ENCODE measurements at regions not wholly inside any gene's neighbourhood (a gene's known extent, or its start where the extent isn't known, plus 50 kb on each side); places are given as distances from the start of the nearest gene placed in this dataset.
A peak's percentile ranks its signal among the peaks of the same experiment; 100 is the strongest.
"Not testable (repeated sequence)": the region's sequence is repeated elsewhere in the genome, so short reads cannot be mapped to it uniquely, and the experiment has no call there.

DNA sequence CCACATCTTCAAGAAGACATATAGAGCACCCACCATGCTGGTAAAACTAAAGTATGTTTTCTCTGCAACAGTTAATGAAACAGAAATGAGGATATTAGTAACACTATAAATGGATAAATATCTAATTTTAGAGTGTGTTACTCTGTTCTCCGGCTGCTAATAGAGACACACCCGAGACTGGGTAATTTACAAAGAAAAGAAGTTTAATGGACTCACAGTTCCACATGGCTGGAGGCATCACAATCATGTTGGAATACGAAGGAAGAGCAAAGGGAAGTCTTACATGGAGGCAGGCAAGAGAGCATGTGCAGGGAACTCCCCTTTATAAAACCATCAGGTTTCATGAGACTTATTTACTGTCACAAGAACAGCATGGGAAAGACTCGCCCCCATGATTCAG is 287.2 kb downstream of the SRGAP2C start:
- TF ChIP-seq, protein P1, sequence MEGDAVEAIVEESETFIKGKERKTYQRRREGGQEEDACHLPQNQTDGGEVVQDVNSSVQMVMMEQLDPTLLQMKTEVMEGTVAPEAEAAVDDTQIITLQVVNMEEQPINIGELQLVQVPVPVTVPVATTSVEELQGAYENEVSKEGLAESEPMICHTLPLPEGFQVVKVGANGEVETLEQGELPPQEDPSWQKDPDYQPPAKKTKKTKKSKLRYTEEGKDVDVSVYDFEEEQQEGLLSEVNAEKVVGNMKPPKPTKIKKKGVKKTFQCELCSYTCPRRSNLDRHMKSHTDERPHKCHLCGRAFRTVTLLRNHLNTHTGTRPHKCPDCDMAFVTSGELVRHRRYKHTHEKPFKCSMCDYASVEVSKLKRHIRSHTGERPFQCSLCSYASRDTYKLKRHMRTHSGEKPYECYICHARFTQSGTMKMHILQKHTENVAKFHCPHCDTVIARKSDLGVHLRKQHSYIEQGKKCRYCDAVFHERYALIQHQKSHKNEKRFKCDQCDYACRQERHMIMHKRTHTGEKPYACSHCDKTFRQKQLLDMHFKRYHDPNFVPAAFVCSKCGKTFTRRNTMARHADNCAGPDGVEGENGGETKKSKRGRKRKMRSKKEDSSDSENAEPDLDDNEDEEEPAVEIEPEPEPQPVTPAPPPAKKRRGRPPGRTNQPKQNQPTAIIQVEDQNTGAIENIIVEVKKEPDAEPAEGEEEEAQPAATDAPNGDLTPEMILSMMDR (IDR thresholded peaks at IDR 0.05): no peak
- H3K9me3 Mint-ChIP-seq: no peaks in the 10 kb centered on the region; the same call in 1 of the 2 replicates
- no peak overlapping the region for H3K4me3 Mint-ChIP-seq

DNA sequence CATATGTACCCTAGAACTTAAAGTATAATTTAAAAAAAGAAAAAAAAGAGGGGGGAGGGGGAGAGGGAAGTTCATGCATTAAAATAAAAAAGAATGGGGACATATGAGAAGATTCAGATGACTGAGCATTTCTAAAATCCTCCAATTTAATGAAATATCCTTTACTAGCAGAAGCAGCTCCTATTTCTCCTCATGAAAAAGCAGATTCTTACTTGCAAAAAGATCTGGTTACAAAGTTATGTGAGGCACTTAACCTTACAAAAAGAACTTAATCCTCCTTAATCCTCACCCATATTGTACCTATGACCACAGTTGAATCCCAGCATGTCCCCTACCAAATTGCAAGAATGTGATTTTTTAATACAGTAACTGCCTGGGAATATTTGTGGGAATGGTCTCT is 298.5 kb downstream of the SRGAP2C start:
- peaks cover 11% of the 10 kb centered on the region for H3K4me1 Mint-ChIP-seq (ENCODE audit: low read depth)
- H3K27me3 Mint-ChIP-seq (ENCODE audit: insufficient read depth): peaks cover 21% of the 10 kb centered on the region
- TF ChIP-seq, protein P1 (IDR thresholded peaks at IDR 0.05): no peak
- peaks cover 7% of the 10 kb centered on the region; the same call in 1 of the 2 replicates for H3K9me3 Mint-ChIP-seq
- no peaks in the 10 kb centered on the region for H3K36me3 Mint-ChIP-seq (ENCODE audit: low read depth)
- DNase-seq: no peak
- no peak overlapping the region for H3K4me3 Mint-ChIP-seq
- H3K27ac Mint-ChIP-seq: no peak overlapping the region

More for the DNA sequence above, 287.2 kb downstream of the SRGAP2C start:
- no peaks in the 10 kb centered on the region for H3K4me1 Mint-ChIP-seq (ENCODE audit: low read depth)
- 0 out of 2 replicates have a peak, but pooled peaks cover 5% of the 10 kb centered on the region for H3K36me3 Mint-ChIP-seq (ENCODE audit: low read depth)
- H3K27me3 Mint-ChIP-seq (ENCODE audit: insufficient read depth): no peaks in the 10 kb centered on the region
- no peak for DNase-seq
- no peak overlapping the region for H3K27ac Mint-ChIP-seq

DNA sequence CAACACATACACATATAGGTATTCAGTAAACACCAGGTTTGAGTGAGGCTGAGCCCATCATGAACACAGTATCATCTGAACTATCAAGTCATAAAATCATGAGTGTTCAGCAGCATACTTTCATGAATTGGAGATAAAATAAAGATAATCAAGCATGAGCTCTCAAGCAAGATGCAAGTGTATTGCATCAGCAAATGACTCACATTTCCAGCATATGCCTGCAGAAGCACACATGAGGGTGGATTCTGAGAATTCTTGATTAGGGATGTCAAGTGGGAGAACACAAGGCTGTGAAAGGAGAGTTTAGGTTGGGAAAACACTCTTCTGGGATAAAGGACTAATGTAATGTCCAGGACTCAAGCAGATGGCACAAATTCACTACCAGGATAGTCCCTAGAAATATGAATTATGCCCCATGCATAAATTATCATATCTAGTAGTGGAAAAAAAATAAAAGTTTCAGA is 299.2 kb downstream of the SRGAP2C start:
- TF ChIP-seq, protein P1 (IDR thresholded peaks at IDR 0.05): no peak
- Mint-ChIP-seq H3K9me3 (peaks cover 7% of the 10 kb centered on the region; the same call in 1 of the 2 replicates), H3K27me3 (ENCODE audit: insufficient read depth) (peaks cover 23% of the 10 kb centered on the region), H3K27ac (peak overlapping the region; percentile 27; the same call in 1 of the 2 replicates), H3K36me3 (ENCODE audit: low read depth) (no peaks in the 10 kb centered on the region), H3K4me3 (no peak overlapping the region), H3K4me1 (ENCODE audit: low read depth) (peaks cover 11% of the 10 kb centered on the region)
- peak; percentile 67 for DNase-seq

GRCh38 chr1:121494796-121495195 is 310.0 kb downstream of the SRGAP2C start:
- not testable (repeated sequence) for H3K4me1 Mint-ChIP-seq (ENCODE audit: low read depth); H3K36me3 Mint-ChIP-seq (ENCODE audit: low read depth); H3K4me3 Mint-ChIP-seq; DNase-seq; H3K27ac Mint-ChIP-seq; H3K9me3 Mint-ChIP-seq; H3K27me3 Mint-ChIP-seq (ENCODE audit: insufficient read depth)

GRCh38 chr1:121511455-121511854 is 326.7 kb downstream of the SRGAP2C start:
- H3K36me3 Mint-ChIP-seq (ENCODE audit: low read depth); H3K4me1 Mint-ChIP-seq (ENCODE audit: low read depth); H3K9me3 Mint-ChIP-seq; H3K4me3 Mint-ChIP-seq; DNase-seq; H3K27ac Mint-ChIP-seq: not testable (repeated sequence)
- peaks cover 21% of the 10 kb centered on the region for H3K27me3 Mint-ChIP-seq (ENCODE audit: insufficient read depth)

- not testable (repeated sequence) for H3K4me3 Mint-ChIP-seq; DNase-seq; H3K36me3 Mint-ChIP-seq (ENCODE audit: low read depth); H3K27ac Mint-ChIP-seq; H3K4me1 Mint-ChIP-seq (ENCODE audit: low read depth); H3K9me3 Mint-ChIP-seq
- H3K27me3 Mint-ChIP-seq (ENCODE audit: insufficient read depth): peaks cover 23% of the 10 kb centered on the region
Measured at GRCh38 chr1:121511876-121512275, 327.1 kb downstream of the SRGAP2C start.

- TF ChIP-seq, protein P1 (IDR thresholded peaks at IDR 0.05): no peak
- Mint-ChIP-seq H3K4me1 (ENCODE audit: low read depth) (no peaks in the 10 kb centered on the region), H3K9me3 (peaks cover 3% of the 10 kb centered on the region; the same call in 1 of the 2 replicates), H3K4me3 (no peak overlapping the region), H3K27ac (no peak overlapping the region), H3K36me3 (ENCODE audit: low read depth) (no peaks in the 10 kb centered on the region), H3K27me3 (ENCODE audit: insufficient read depth) (peaks cover 39% of the 10 kb centered on the region)
- no peak for DNase-seq
Measured at GRCh38 chr1:121515235-121515634, 330.5 kb downstream of the SRGAP2C start.

All from HFFc6 (cell line).